CD14-positive monocyte (primary cell): ENCODE measurements at regions not wholly inside any gene's neighbourhood (a gene's known extent, or its start where the extent isn't known, plus 50 kb on each side); places are given as distances from the start of the nearest gene placed in this dataset.

Experiments
- DNase-seq, 3 donors: peaks; one replicate each; pipeline ENCODE4 v3.0.0-alpha.2; 2011 to 2022
- H2AFZ ChIP-seq: 2 replicates; pipeline ENCODE4 v1.6.0; 2012; ENCODE audit warnings: mild to moderate bottlenecking, low read depth, low read length, inconsistent platforms; ENCODE audit not compliant: insufficient read depth, poor library complexity, severe bottlenecking
- H3K27ac ChIP-seq, 2 donors: 1 replicate in 1 of 2; 2 replicates in 1 of 2; pipeline ENCODE4 v1.5.1; 2012 to 2013; ENCODE audit warnings: low read length in 2 of 2, control low read depth in 1 of 2, inconsistent platforms in 1 of 2, low read depth in 1 of 2, mild to moderate bottlenecking in 1 of 2
- H3K27me3 ChIP-seq, 2 donors: one replicate each; pipeline versions ENCODE4 v1.6.0 to v1.6.1; 2011 to 2013; ENCODE audit warnings: low read length in 2 of 2; ENCODE audit not compliant: control insufficient read depth in 2 of 2, insufficient read depth in 2 of 2
- H3K36me3 ChIP-seq, 2 donors: replicated peaks in 1 of 2; 1 replicate in 1 of 2; 2 replicates in 1 of 2; pipeline versions ENCODE4 v1.5.1 to v1.6.1; 2012 to 2013; ENCODE audit warnings: low read length in 2 of 2, control low read depth in 1 of 2, inconsistent platforms in 1 of 2, mild to moderate bottlenecking in 1 of 2; ENCODE audit not compliant: insufficient read depth in 2 of 2, control insufficient read depth in 1 of 2
- H3K4me1 ChIP-seq, 2 donors: 1 replicate in 1 of 2; 2 replicates in 1 of 2; pipeline versions ENCODE4 v1.5.1 to v1.6.1; 2012 to 2013; ENCODE audit warnings: low read length in 2 of 2, control low read depth in 1 of 2, inconsistent platforms in 1 of 2, mild to moderate bottlenecking in 1 of 2, moderate library complexity in 1 of 2; ENCODE audit not compliant: insufficient read depth in 2 of 2, control insufficient read depth in 1 of 2
- H3K4me2 ChIP-seq: replicated peaks from 2 replicates; pipeline ENCODE3; 2012; ENCODE audit warnings: low read length, moderate library complexity, mild to moderate bottlenecking; ENCODE audit not compliant: poor library complexity, severe bottlenecking; ENCODE audit errors: extremely low read depth
- H3K4me3 ChIP-seq, 3 experiments: fragments of 200-600 bp in 1 of 3; sonication (generic) in 1 of 3; replicated peaks in 1 of 3; 1 replicate in 2 of 3; 2 replicates in 1 of 3; pipeline ENCODE4 v1.5.1; 2011 to 2013; ENCODE audit warnings: low read length in 3 of 3, mild to moderate bottlenecking in 3 of 3, control low read depth in 2 of 3, low read depth in 2 of 3, inconsistent platforms in 1 of 3, moderate library complexity in 1 of 3
- H3K79me2 ChIP-seq: 2 replicates; pipeline ENCODE4 v1.6.0; 2012; ENCODE audit warnings: mild to moderate bottlenecking, control low read depth, inconsistent platforms, low read length, moderate library complexity; ENCODE audit not compliant: insufficient read depth
- H3K9ac ChIP-seq: 2 replicates; pipeline ENCODE4 v1.6.0; 2017; ENCODE audit warnings: low read length, mild to moderate bottlenecking; ENCODE audit not compliant: insufficient read depth, poor library complexity, severe bottlenecking
- H3K9me3 ChIP-seq, 2 donors: replicated peaks in 1 of 2; 1 replicate in 1 of 2; 2 replicates in 1 of 2; pipeline versions ENCODE4 v1.5.1 to v1.6.1; 2012 to 2013; ENCODE audit warnings: low read length in 2 of 2, control low read depth in 1 of 2; ENCODE audit not compliant: control insufficient read depth in 1 of 2, insufficient read depth in 1 of 2
- H4K20me1 ChIP-seq: 2 replicates; pipeline ENCODE4 v1.6.0; 2012; ENCODE audit warnings: mild to moderate bottlenecking, low read length, control low read depth, moderate library complexity; ENCODE audit not compliant: insufficient read depth
- H3K27ac Mint-ChIP-seq, 7 donors: one replicate each; pipeline ENCODE4 v1.8.0; 2020; ENCODE audit warnings: mild to moderate bottlenecking in 7 of 7, mixed read lengths in 7 of 7, moderate library complexity in 6 of 7, inconsistent platforms in 2 of 7
- H3K27me3 Mint-ChIP-seq, 3 donors: one replicate each; pipeline ENCODE4 v1.8.0; 2021 to 2022; ENCODE audit warnings: low read depth in 3 of 3, mild to moderate bottlenecking in 3 of 3, mixed read lengths in 3 of 3, moderate library complexity in 3 of 3, inconsistent platforms in 1 of 3
- H3K36me3 Mint-ChIP-seq, 2 donors: one replicate each; pipeline ENCODE4 v1.8.0; 2020; ENCODE audit warnings: mixed read lengths in 2 of 2, inconsistent platforms in 1 of 2, mild to moderate bottlenecking in 1 of 2
- H3K4me1 Mint-ChIP-seq: one replicate; pipeline ENCODE4 v1.8.0; 2020; ENCODE audit warnings: mild to moderate bottlenecking, mixed read lengths
- H3K4me3 Mint-ChIP-seq, 2 donors: one replicate each; pipeline ENCODE4 v1.8.0; 2020; ENCODE audit warnings: mild to moderate bottlenecking in 2 of 2, mixed read lengths in 2 of 2, moderate library complexity in 1 of 2
- H3K9me3 Mint-ChIP-seq, 7 donors: one replicate each; pipeline ENCODE4 v1.8.0; 2020 to 2022; ENCODE audit warnings: mixed read lengths in 7 of 7, mild to moderate bottlenecking in 6 of 7, moderate library complexity in 6 of 7, inconsistent platforms in 2 of 7
- WGBS: methylation state at CpG from one replicate; pipeline ENCODE4 v1.1.5; 2013; ENCODE audit warnings: missing lambda C conversion rate; ENCODE audit not compliant: insufficient coverage; 5-methylcytosine and 5-hydroxymethylcytosine counted together
- intact Hi-C, 2 donors: fragments of 100-400 bp; cut with micrococcal nuclease; formaldehyde crosslinking; loops; one replicate each; pipeline versions ENCODE4 v1.15.0 to v1.15.1; 2023
- TF ChIP-seq, protein P1 (sequence below): fragments of 200-600 bp; IDR thresholded peaks from one replicate; pipeline ENCODE4 v1.8.0; 2022; ENCODE audit warnings: antibody characterized with exemption, mild to moderate bottlenecking

DNA sequence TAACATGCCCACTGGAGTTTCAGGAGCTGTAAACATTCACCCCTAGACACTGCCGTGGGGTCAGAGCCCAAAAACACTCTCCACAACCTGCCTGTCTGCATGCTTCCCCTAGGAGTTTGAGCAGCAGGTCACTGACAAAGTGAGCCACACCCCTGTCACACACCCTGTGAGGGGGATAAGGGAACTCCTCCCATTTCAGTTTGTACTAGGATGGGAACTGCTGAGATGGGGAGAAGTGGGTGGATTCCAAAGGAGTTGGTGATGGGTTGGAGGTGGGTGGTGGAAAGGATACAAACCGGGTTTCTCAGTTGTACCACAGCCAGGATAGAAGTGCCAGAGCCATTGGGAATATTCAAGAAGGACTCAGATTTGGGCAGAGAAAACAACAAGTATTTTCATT is 140.2 kb downstream of the MIS18A start:
- no peaks in the 10 kb centered on the region for H3K36me3 ChIP-seq
- no peak overlapping the region for H3K27ac ChIP-seq
- Mint-ChIP-seq H3K36me3 (no peaks in the 10 kb centered on the region), H3K27ac (no peak overlapping the region), H3K4me1 (no peaks in the 10 kb centered on the region), H3K9me3 (peaks cover 3 to 14% (median 8%) of the 10 kb centered on the region in 7 donors), H3K4me3 (no peak overlapping the region), H3K27me3 (peaks cover 1 to 5% (median 2%) of the 10 kb centered on the region in 3 donors)
- H3K27me3 ChIP-seq, result no peaks in the 10 kb centered on the region
- H3K4me3 ChIP-seq, result no peak overlapping the region
- H3K9me3 ChIP-seq, result peaks cover 0 to 11% of the 10 kb centered on the region in 2 donors
- DNase-seq, result no peak
- H3K4me2 ChIP-seq, result no peak overlapping the region
- no peak overlapping the region for H3K9ac ChIP-seq
- TF ChIP-seq, protein P1, sequence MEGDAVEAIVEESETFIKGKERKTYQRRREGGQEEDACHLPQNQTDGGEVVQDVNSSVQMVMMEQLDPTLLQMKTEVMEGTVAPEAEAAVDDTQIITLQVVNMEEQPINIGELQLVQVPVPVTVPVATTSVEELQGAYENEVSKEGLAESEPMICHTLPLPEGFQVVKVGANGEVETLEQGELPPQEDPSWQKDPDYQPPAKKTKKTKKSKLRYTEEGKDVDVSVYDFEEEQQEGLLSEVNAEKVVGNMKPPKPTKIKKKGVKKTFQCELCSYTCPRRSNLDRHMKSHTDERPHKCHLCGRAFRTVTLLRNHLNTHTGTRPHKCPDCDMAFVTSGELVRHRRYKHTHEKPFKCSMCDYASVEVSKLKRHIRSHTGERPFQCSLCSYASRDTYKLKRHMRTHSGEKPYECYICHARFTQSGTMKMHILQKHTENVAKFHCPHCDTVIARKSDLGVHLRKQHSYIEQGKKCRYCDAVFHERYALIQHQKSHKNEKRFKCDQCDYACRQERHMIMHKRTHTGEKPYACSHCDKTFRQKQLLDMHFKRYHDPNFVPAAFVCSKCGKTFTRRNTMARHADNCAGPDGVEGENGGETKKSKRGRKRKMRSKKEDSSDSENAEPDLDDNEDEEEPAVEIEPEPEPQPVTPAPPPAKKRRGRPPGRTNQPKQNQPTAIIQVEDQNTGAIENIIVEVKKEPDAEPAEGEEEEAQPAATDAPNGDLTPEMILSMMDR, result no peak
- no peaks in the 10 kb centered on the region for H3K4me1 ChIP-seq
- WGBS, result 63% methylated on average over 1 of the region's 2 CpGs
- no peaks in the 10 kb centered on the region for H3K79me2 ChIP-seq
- intact Hi-C loops, result no loop called here
- no peaks in the 10 kb centered on the region for H4K20me1 ChIP-seq
- H2AFZ ChIP-seq, result no peak overlapping the region

GRCh38 chr21:32137931-32138330 is 140.9 kb downstream of the MIS18A start:
- Mint-ChIP-seq H3K4me3 (no peak overlapping the region), H3K27me3 (peaks cover 0 to 5% (median 3%) of the 10 kb centered on the region in 3 donors), H3K36me3 (no peaks in the 10 kb centered on the region), H3K4me1 (no peaks in the 10 kb centered on the region), H3K27ac (no peak overlapping the region), H3K9me3 (peaks cover 5 to 14% (median 8%) of the 10 kb centered on the region in 7 donors)
- DNase-seq, result no peak
- Histone ChIP-seq H4K20me1 (no peaks in the 10 kb centered on the region), H3K9me3 (peaks cover 0 to 11% of the 10 kb centered on the region in 2 donors), H2AFZ (no peak overlapping the region), H3K4me3 (no peak overlapping the region), H3K9ac (no peak overlapping the region), H3K4me1 (no peaks in the 10 kb centered on the region), H3K27me3 (no peaks in the 10 kb centered on the region), H3K27ac (no peak overlapping the region), H3K4me2 (no peak overlapping the region), H3K79me2 (no peaks in the 10 kb centered on the region), H3K36me3 (no peaks in the 10 kb centered on the region)
- TF ChIP-seq, protein P1, result no peak
- intact Hi-C loops, result no loop called here
- 89% methylated on average over 8 of the region's 9 CpGs for WGBS
